PFSK-1 (cell line): ENCODE measurements at regions not wholly inside any gene's neighbourhood (a gene's known extent, or its start where the extent isn't known, plus 50 kb on each side); places are given as distances from the start of the nearest gene placed in this dataset.

Source experiments
- FOXP2 ChIP-seq: optimal IDR thresholded peaks from 2 replicates; pipeline ENCODE3; 2011; ENCODE audit warnings: borderline replicate concordance, control low read depth, inconsistent platforms; ENCODE audit not compliant: insufficient read depth; ENCODE audit errors: extremely low read length, extremely low read depth
- POLR2AphosphoS5 ChIP-seq: IDR thresholded peaks from 2 replicates; pipeline ENCODE4 v1.6.1; 2012; ENCODE audit warnings: low read depth, mild to moderate bottlenecking, control low read depth, low read length, moderate library complexity
- REST ChIP-seq, 2 experiments: IDR thresholded peaks; 2 replicates each; pipeline versions ENCODE4 v1.6.1 to v1.8.0; 2011 to 2012; ENCODE audit warnings: low read depth in 2 of 2, low read length in 2 of 2, control low read depth in 1 of 2, inconsistent platforms in 1 of 2, mild to moderate bottlenecking in 1 of 2, moderate library complexity in 1 of 2; ENCODE audit not compliant: insufficient read depth in 1 of 2
- SIN3A ChIP-seq: IDR thresholded peaks from 2 replicates; pipeline ENCODE4 v1.6.1; 2012; ENCODE audit warnings: mild to moderate bottlenecking, low read length, moderate library complexity, borderline replicate concordance; ENCODE audit not compliant: insufficient read depth
- TAF1 ChIP-seq: IDR thresholded peaks from 2 replicates; pipeline ENCODE4 v1.6.1; 2012; ENCODE audit warnings: low read length, control low read depth, borderline replicate concordance; ENCODE audit not compliant: insufficient read depth

GRCh38 chr6:22708469-22708868, 139.1 kb downstream of the HDGFL1 start:
- no peak for TF ChIP-seq FOXP2
- TF ChIP-seq SIN3A, result no peak
- TF ChIP-seq REST (IDR thresholded peaks at IDR 0.05; ENCODE audit: insufficient read depth in 1 of 2, low read depth in 2 of 2, low read length in 2 of 2), result no peak

GRCh38 chr6:22709803-22710202, 140.4 kb downstream of the HDGFL1 start:
- TF ChIP-seq TAF1 (no peak), FOXP2 (no peak), SIN3A (no peak), REST (IDR thresholded peaks at IDR 0.05; ENCODE audit: insufficient read depth in 1 of 2, low read depth in 2 of 2, low read length in 2 of 2) (no peak), POLR2AphosphoS5 (no peak)

GRCh38 chr6:22716721-22717120, 147.4 kb downstream of the HDGFL1 start:
- TF ChIP-seq SIN3A (no peak), FOXP2 (no peak), TAF1 (no peak), REST (IDR thresholded peaks at IDR 0.05; ENCODE audit: insufficient read depth in 1 of 2, low read depth in 2 of 2, low read length in 2 of 2) (no peak), POLR2AphosphoS5 (no peak)

- no peak for TF ChIP-seq SIN3A
- TF ChIP-seq FOXP2, result no peak
- TF ChIP-seq POLR2AphosphoS5, result no peak
- TF ChIP-seq REST (IDR thresholded peaks at IDR 0.05; ENCODE audit: insufficient read depth in 1 of 2, low read depth in 2 of 2, low read length in 2 of 2), result no peak
- no peak for TF ChIP-seq TAF1
These were observed 148.5 kb downstream of the HDGFL1 start for GRCh38 chr6:22717915-22718314.

GRCh38 chr6:22722913-22723312, 153.5 kb downstream of the HDGFL1 start:
- TF ChIP-seq POLR2AphosphoS5 (no peak), FOXP2 (no peak), TAF1 (no peak), SIN3A (no peak)
